ENCODE measurements at regions not wholly inside any gene's neighbourhood (a gene's known extent, or its start where the extent isn't known, plus 50 kb on each side); places are given as distances from the start of the nearest gene placed in this dataset.

- TF ChIP-seq CTCF (IDR thresholded peaks at IDR 0.05) (no peak), POLR2AphosphoS5 (IDR thresholded peaks at IDR 0.05; ENCODE audit: low read depth, low read length) (no peak), TCF7L2 (IDR thresholded peaks at IDR 0.05; ENCODE audit: low read depth, low read length) (no peak)
- TF ChIP-seq, protein P1, sequence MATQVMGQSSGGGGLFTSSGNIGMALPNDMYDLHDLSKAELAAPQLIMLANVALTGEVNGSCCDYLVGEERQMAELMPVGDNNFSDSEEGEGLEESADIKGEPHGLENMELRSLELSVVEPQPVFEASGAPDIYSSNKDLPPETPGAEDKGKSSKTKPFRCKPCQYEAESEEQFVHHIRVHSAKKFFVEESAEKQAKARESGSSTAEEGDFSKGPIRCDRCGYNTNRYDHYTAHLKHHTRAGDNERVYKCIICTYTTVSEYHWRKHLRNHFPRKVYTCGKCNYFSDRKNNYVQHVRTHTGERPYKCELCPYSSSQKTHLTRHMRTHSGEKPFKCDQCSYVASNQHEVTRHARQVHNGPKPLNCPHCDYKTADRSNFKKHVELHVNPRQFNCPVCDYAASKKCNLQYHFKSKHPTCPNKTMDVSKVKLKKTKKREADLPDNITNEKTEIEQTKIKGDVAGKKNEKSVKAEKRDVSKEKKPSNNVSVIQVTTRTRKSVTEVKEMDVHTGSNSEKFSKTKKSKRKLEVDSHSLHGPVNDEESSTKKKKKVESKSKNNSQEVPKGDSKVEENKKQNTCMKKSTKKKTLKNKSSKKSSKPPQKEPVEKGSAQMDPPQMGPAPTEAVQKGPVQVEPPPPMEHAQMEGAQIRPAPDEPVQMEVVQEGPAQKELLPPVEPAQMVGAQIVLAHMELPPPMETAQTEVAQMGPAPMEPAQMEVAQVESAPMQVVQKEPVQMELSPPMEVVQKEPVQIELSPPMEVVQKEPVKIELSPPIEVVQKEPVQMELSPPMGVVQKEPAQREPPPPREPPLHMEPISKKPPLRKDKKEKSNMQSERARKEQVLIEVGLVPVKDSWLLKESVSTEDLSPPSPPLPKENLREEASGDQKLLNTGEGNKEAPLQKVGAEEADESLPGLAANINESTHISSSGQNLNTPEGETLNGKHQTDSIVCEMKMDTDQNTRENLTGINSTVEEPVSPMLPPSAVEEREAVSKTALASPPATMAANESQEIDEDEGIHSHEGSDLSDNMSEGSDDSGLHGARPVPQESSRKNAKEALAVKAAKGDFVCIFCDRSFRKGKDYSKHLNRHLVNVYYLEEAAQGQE (IDR thresholded peaks at IDR 0.05; ENCODE audit: insufficient read depth in 1 of 2, low read depth in 2 of 2, low read length in 1 of 2), result no peak
Observed at GRCh38 chr18:47438001-47438400, 186.5 kb upstream of the SKOR2 start.

Data from Panc1 (cell line).